GM08714 (cell line): ENCODE measurements at regions not wholly inside any gene's neighbourhood (a gene's known extent, or its start where the extent isn't known, plus 50 kb on each side); places are given as distances from the start of the nearest gene placed in this dataset.
"Not testable (repeated sequence)": the region's sequence is repeated elsewhere in the genome, so short reads cannot be mapped to it uniquely, and the experiment has no call there.

Source experiments
- H3K4me3 ChIP-seq: fragments of 200-500 bp; sonication (Bioruptor generic); 2 replicates; pipeline ENCODE4 v1.5.1; 2014; ENCODE audit warnings: mild to moderate bottlenecking, low read length, inconsistent platforms
- ZNF274 ChIP-seq: IDR thresholded peaks from 2 replicates; pipeline ENCODE4 v1.6.1; 2012; ENCODE audit warnings: mild to moderate bottlenecking, low read depth, low read length

DNA sequence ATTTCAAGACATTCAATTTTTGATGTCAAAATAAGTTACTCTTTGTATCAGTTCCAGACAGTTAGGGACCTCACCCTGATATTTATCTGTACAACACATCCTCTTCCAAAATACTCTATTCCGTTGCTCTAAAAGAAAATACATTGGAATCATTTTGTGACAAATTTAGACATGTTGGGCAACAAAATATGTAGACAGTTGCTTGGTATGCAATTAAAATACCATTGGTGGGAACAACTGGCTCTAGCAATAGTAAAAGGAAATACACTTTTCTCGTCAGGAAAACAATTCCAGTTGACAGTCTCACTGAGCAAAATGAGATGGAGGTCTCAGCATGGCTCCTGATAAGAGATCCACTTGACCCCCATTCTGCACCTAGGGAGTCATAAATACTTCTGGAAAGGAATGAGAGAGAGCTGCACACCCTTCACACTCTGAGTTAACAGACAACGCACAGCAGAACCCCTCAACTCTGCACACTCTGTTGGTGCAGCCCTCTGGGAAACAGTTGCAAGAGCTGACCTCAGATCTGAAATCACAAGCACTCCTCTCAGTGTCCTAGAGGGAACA is 171.3 kb upstream of the NT5E start:
- no peak for TF ChIP-seq ZNF274
- H3K4me3 ChIP-seq = no peak overlapping the region

DNA sequence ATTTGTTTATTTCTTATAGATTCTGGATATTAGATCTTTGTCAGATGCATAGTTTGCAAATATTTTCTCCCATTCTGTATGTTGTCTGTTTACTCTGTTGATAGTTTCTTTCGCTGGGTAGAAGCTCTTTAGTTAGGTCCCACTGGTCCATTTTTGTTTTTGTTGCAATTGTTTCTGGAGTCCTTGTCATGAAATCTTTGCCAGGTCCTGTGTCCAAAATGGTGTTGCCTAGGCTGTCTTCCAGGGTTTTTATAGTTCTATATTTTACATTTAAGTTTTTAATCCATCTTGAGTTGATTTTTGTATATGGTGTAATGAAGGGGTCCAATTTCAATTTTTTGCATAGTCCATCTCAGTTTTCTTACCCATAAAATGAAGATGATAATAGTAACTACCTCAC is 173.9 kb upstream of the NT5E start:
- not testable (repeated sequence) for H3K4me3 ChIP-seq

DNA sequence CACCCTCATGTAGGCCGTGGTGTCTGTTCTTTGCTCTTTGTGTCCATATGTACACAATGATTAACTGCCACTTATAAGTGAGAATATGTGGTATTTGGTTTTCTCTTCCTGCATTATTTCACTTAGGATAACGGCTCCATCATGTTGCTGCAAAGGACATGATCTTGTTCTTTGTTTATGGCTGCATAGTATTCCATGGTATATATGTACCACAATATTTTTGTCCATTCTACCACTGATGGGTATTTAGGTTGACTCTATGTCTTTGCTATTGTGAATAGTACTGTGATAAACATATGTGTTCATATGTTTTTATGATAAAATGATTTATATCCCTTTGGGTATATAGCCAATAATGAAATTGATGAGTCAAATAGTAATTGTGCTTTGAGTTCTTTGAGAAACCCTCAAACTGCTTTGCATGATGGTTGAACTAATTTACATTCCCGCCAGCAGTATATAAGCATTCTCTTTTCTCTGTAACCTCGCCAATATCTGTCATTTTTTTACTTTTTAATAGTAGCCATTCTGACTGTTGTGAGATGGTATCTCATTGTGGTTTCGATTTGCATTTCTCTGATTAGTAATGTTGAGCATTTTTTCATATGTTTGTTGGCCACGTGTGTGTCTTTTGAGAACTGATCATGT is 174.4 kb upstream of the NT5E start:
- H3K4me3 ChIP-seq = no peak overlapping the region
- TF ChIP-seq ZNF274 = no peak

DNA sequence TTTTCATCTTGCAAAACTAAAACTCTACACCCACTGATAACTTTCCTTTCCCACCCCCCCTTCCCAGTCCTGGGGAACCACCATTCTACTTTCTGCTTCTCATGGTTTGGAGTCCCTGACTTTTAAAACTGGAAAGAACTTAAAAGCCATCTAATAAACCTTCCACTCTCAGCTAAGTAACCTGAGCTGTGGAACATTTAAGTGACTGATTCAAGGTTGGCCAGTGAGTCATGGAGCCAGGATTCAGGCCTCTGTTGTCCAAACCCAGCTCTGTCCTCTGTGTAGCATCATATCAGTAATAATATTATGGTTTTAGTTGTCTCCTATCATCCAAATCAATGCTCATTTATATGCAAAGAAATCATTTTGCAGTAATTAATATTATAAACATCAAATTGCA is 176.0 kb upstream of the NT5E start:
- no peak overlapping the region for H3K4me3 ChIP-seq
- TF ChIP-seq ZNF274 = no peak

DNA sequence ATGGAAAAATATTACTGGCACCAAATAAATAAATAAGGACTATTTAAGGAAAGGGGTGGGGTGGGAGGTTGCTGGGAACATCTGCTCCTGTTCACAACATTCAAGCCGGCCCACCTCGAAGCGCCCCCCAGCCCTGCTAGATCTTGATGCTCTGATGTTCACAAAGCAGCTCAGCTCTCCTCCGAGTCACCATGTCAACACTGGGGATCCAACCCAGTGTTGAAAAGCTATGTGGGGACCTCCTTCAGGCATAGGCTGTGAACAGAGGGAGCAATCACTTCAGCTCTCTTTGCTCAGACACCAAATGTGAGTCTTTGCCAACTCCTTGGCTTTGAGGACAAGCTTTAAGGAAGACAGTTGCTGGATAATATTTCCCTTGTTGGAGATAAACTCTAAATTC is 176.8 kb upstream of the NT5E start:
- no peak for TF ChIP-seq ZNF274
- H3K4me3 ChIP-seq = no peak overlapping the region

DNA sequence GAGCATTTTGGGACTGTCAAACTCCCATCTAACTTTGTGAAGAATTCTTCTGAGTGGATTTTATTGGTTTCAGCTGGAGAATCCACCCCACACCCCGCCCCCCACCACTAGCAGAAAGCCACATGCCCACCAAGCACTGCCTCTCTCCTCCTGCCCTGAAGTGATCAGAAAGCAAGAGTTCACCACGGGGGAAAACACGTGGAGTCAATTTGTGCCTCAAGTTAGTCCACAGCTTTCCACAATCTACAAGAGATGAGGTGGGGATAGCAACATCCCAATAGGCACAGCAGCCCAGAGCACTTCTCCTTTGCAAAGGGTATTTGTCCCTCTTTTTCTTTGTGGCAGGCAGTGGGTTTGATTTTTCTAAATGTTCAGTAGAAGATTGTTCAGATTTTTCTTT is 177.3 kb upstream of the NT5E start:
- no peak for TF ChIP-seq ZNF274
- no peak overlapping the region for H3K4me3 ChIP-seq

DNA sequence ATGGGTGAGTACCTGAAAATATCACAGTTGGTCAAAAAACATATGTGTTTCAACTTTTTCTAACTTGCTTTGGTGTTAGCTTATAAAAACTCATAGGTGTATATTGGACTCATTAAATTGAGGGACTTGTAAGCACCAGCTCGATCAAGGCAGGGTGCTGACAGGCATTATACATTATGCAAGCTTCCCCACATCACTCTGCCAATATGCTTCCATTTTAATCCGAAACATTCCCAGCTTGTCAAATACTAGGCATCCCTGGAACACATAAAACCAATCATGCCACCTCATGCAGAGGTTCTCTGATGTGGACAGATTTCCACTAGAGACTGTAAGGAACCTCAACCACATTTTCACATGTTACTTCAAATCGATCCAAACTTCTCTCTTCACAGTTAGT is 187.3 kb upstream of the NT5E start:
- H3K4me3 ChIP-seq = no peak overlapping the region
- TF ChIP-seq ZNF274 = no peak

DNA sequence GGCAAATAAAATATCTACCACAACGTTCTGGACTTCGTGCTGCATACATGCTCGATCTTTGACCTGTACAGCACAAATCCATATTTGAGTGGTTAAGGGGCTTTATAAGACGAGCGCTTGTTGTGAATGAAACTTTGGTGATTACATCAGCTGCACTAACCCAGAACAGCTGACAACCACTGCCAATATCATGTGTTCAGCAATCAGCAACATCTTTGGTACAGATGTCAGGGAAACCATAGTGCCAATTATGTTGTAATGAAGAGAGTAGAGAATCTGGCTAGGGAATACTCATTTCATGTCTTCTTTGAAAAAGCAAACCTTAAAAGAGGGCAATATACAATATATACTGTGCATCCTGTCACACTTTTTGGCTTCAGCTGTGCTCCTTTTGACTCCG is 188.6 kb upstream of the NT5E start:
- no peak overlapping the region for H3K4me3 ChIP-seq
- TF ChIP-seq ZNF274 = no peak

DNA sequence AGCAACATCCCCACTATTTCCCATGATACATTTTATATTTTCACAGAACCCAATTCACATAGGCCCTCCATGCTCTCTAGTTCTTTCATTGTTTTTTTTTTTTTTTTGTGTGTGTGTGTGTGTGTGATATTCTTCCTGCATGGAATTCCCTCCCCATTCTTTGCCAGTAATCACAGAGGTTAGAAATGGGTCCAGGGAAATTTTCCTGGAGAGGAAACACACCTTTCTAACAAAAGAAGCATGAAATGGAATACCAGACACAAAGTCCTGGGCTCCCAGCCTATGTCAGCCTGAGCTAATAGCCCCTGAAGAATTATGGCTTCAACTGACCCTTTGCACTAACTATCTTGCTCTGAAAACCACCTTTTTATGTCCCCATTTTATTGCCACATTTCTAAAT is 194.2 kb upstream of the NT5E start:
- TF ChIP-seq ZNF274 = no peak
- H3K4me3 ChIP-seq = no peak overlapping the region

DNA sequence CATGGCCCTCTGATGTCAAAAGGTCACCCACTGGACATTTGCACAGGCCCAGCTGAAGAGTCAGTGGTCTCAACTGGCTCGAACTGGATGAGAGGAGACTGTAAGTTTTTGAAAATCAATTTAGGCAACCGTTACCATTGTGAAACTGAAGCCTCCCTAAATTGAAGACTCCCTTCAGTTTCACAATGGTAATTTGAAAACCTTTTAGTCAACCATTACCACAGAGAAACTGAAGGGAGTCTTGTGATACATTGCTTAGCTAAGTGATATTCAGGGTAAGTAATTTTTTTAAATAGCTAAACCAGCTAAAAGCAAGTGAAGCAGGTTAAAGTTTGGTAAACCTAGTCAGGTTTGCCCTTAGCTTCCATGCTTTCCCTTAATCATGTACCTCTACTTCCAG is 197.3 kb upstream of the NT5E start:
- no peak overlapping the region for H3K4me3 ChIP-seq
- TF ChIP-seq ZNF274 = no peak

DNA sequence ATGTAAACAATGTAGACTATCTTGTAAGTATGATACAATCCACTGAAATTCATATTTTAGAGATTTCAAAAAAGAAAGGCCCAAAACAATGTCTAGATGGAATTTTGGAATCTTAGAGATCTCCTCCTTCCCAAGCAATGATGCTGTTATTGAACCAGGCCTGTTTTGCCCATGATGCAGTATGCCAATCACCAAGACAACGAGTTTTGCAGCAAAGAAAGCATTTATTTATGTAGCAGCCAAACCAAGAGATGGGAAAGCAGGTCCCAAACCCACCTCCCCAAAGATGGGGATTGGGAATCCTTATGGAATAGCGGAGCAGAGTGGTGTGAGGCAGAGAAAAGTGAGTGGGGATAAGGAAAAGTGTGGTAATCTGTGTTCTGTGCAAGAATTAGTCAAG is 197.8 kb upstream of the NT5E start:
- no peak for TF ChIP-seq ZNF274
- no peak overlapping the region for H3K4me3 ChIP-seq

DNA sequence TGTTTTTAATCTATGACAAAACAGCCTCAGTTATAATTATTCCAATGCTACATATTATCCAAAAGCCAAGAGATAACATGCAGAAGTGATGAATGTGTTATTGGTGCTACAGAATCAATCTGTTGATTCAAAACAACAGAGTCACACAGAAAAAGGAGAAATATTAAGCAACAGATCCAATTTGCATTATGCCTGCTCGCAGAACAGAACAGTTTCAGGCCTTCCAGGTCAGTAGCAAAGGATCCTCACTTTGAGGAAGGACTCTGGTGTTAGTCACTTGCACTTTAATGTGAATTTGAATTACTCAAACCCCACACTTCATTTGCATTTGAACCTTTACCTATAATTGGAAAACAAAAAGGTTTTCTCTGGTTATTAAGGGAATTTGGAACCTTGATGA is 198.6 kb upstream of the NT5E start:
- H3K4me3 ChIP-seq = no peak overlapping the region
- no peak for TF ChIP-seq ZNF274

DNA sequence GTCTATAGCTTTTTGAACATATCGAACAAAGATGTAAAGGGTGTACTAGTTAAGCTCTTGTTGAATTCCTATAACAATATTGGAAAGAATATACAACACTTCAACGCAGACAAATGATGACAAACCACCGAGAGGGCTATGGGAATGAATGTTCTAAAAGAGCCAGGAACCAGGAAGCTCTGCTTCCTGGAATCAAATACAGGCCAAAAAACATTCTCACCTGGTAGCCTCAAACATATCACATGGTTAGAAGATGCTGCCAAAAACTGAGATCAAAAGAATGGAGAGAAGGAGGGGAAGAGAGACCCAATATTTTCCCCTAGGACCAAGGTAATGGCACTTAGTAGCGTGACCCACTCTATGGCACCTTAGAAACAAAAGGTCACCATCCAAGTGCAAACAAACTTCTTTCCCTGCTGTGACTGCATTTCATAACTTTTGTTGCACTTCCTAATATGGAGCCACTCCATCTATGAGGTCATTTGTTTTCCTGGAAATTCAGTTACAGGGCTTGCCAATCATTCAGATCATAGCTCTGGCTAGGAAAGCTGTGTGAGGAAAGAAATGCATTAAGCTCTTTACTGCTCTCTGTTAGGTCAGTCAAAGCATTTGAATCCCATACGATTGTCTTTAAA is 199.2 kb upstream of the NT5E start:
- TF ChIP-seq ZNF274 = no peak

DNA sequence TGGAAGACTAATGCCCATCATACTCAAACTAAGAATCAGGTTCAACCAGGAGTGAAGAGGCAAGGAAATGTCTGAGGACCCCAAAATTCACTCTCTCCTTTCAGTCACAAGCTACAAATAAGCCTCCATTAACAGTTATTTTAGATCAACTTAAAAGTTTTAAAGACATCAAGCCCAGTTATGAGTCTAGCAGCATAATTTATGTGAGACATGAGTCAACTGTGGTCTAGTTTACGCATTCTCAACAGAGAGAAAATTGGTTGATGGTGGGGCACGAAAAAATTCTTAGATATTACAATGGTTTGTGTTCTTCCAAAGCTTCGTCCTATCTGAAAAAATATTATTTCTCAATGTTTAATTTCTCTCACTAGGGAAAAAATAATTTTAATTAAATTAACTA is 204.9 kb upstream of the NT5E start:
- no peak overlapping the region for H3K4me3 ChIP-seq
- TF ChIP-seq ZNF274 = no peak

More for the DNA sequence above, 199.2 kb upstream of the NT5E start:
- no peak overlapping the region for H3K4me3 ChIP-seq

DNA sequence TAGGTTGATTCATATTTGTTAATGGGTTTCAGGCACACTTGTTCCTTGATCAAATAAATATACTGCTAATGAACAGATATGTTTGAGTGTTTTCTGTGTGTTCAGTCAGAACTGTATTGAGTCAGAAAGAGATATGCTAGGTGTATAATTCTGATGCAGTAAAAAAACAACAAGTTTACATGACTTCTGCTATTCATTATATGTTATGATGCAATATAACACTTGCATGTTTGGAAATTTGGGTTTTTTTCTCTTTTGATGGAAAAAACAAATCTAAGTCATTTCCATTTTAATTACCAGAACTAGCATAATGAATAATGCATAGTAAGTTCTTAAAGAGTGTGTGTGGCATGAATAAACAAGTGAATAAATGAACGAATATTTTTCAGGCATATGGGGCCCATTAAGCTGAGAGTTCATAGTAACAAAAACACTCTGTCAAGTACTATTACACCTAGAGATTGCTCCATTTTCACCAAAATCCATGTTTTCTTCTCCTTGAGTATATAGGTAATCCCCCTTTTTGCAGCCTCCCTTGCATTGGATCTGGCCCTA is 208.3 kb upstream of the NT5E start:
- no peak for TF ChIP-seq ZNF274
- H3K4me3 ChIP-seq = no peak overlapping the region
